Keratinocyte (primary cell): ENCODE measurements at regions not wholly inside any gene's neighbourhood (a gene's known extent, or its start where the extent isn't known, plus 50 kb on each side); places are given as distances from the start of the nearest gene placed in this dataset.

Source experiments
- DNase-seq: peaks from one replicate; pipeline ENCODE4 v3.0.0-alpha.2; 2011; ENCODE audit warnings: low read depth, missing footprints, low spot score
- FAIRE-seq: peaks from 2 replicates; lab custom pipeline; 2011; peaks lifted over from hg19 to GRCh38; lab: Jason Lieb, UNC
- H2AFZ ChIP-seq: 2 replicates; pipeline ENCODE4 v1.6.0; 2012; ENCODE audit warnings: low read length, control low read depth, inconsistent platforms; ENCODE audit not compliant: control insufficient read depth
- H3K27ac ChIP-seq: 2 replicates; pipeline ENCODE4 v1.5.1; 2011; ENCODE audit warnings: low read length; ENCODE audit not compliant: control insufficient read depth, insufficient read depth
- H3K27me3 ChIP-seq: 3 replicates; pipeline ENCODE4 v1.6.0; 2011; ENCODE audit warnings: low read length; ENCODE audit not compliant: control insufficient read depth, insufficient read depth; ENCODE audit errors: extremely low read depth
- H3K36me3 ChIP-seq, 2 experiments: 2 replicates in 1 of 2; 3 replicates in 1 of 2; pipeline ENCODE4 v1.5.1; 2011; ENCODE audit warnings: low read length in 2 of 2, mild to moderate bottlenecking in 1 of 2; ENCODE audit not compliant: control insufficient read depth in 2 of 2, insufficient read depth in 2 of 2; ENCODE audit errors: extremely low read depth in 1 of 2
- H3K4me1 ChIP-seq: 3 replicates; pipeline ENCODE4 v1.5.1; 2011; ENCODE audit warnings: low read length; ENCODE audit not compliant: control insufficient read depth, insufficient read depth; ENCODE audit errors: extremely low read depth
- H3K4me2 ChIP-seq: 3 replicates; pipeline ENCODE4 v1.6.0; 2011; ENCODE audit warnings: low read depth, low read length; ENCODE audit not compliant: control insufficient read depth, insufficient read depth; ENCODE audit errors: extremely low read depth
- H3K4me3 ChIP-seq, 3 experiments: fragments of 200-600 bp in 1 of 3; sonication (generic) in 1 of 3; 2 replicates in 2 of 3; 3 replicates in 1 of 3; pipeline ENCODE4 v1.5.1; 2011 to 2016; ENCODE audit warnings: low read length in 3 of 3, mild to moderate bottlenecking in 3 of 3, control low read depth in 2 of 3, inconsistent platforms in 1 of 3, low read depth in 1 of 3, mixed read lengths in 1 of 3, mixed run types in 1 of 3, moderate library complexity in 1 of 3; ENCODE audit not compliant: control insufficient read depth in 2 of 3, insufficient read depth in 2 of 3; ENCODE audit errors: extremely low read depth in 1 of 3
- H3K79me2 ChIP-seq: 2 replicates; pipeline ENCODE4 v1.6.0; 2012; ENCODE audit warnings: low read length; ENCODE audit not compliant: control insufficient read depth, insufficient read depth
- H3K9ac ChIP-seq: 3 replicates; pipeline ENCODE4 v1.6.0; 2011; ENCODE audit warnings: low read length; ENCODE audit not compliant: control insufficient read depth, insufficient read depth; ENCODE audit errors: extremely low read depth
- H3K9me1 ChIP-seq: 3 replicates; pipeline ENCODE4 v1.6.0; 2011; ENCODE audit warnings: low read length; ENCODE audit not compliant: control insufficient read depth, insufficient read depth; ENCODE audit errors: extremely low read depth
- H3K9me3 ChIP-seq: 2 replicates; pipeline ENCODE4 v1.5.1; 2012; ENCODE audit warnings: low read depth, low read length; ENCODE audit not compliant: control insufficient read depth
- H4K20me1 ChIP-seq: 3 replicates; pipeline ENCODE4 v1.6.0; 2011; ENCODE audit warnings: low read length; ENCODE audit not compliant: control insufficient read depth, insufficient read depth; ENCODE audit errors: extremely low read depth
- CTCF ChIP-seq, 3 experiments: IDR thresholded peaks in 1 of 3; conservative IDR thresholded peaks in 1 of 3; optimal IDR thresholded peaks in 1 of 3; 2 replicates in 2 of 3; 3 replicates in 1 of 3; pipeline versions ENCODE3 to v1.5.1; 2011; ENCODE audit warnings: low read length in 3 of 3, mild to moderate bottlenecking in 3 of 3, moderate library complexity in 2 of 3, control low read depth in 1 of 3, inconsistent platforms in 1 of 3; ENCODE audit not compliant: insufficient read depth in 2 of 3; ENCODE audit errors: extremely low read depth in 1 of 3
- EZH2 ChIP-seq: IDR thresholded peaks from one replicate; pipeline ENCODE4 v1.6.1; 2012; ENCODE audit warnings: inconsistent platforms, mild to moderate bottlenecking, low read length, moderate library complexity
- dilution Hi-C: fragments of 300-500 bp; cut with MboI; formaldehyde crosslinking; loops from one replicate; pipeline ENCODE4 v1.7.0; 2020; ENCODE audit warnings: low sequenced_read_pairs; ENCODE audit not compliant: extremely low pct_ligation_motif_present

- dilution Hi-C loops: no loop called here
Observed at GRCh38 chrX:22467571-22467970, 194.9 kb downstream of the CBLL2 start.

GRCh38 chrX:22481436-22481835, 208.7 kb downstream of the CBLL2 start:
- H4K20me1 ChIP-seq: no peaks in the 10 kb centered on the region
- dilution Hi-C loops: no loop called here
- H3K9ac ChIP-seq: no peak overlapping the region

More at GRCh38 chrX:22467571-22467970, 194.9 kb downstream of the CBLL2 start:
- no peaks in the 10 kb centered on the region for H3K27me3 ChIP-seq
- H3K9ac ChIP-seq: no peak overlapping the region
- no peak overlapping the region for H3K4me3 ChIP-seq
- TF ChIP-seq EZH2 (no peak), CTCF (optimal IDR thresholded peaks at IDR 0.05 in 1 of 3, IDR thresholded peaks at IDR 0.05 in 1 of 3, conservative IDR thresholded peaks at IDR 0.05 in 1 of 3; ENCODE audit: extremely low read depth in 1 of 3, insufficient read depth in 2 of 3, low read length in 3 of 3) (no peak)
- H3K27ac ChIP-seq: no peak overlapping the region
- H3K9me3 ChIP-seq: no peaks in the 10 kb centered on the region
- no peak for DNase-seq
- H3K4me1 ChIP-seq: no peaks in the 10 kb centered on the region
- H3K4me2 ChIP-seq: no peak overlapping the region
- no peaks in the 10 kb centered on the region for H3K36me3 ChIP-seq
- no peak for FAIRE-seq
- H3K9me1 ChIP-seq: no peaks in the 10 kb centered on the region
- no peak overlapping the region for H2AFZ ChIP-seq
- H3K79me2 ChIP-seq: no peaks in the 10 kb centered on the region
- H4K20me1 ChIP-seq: no peaks in the 10 kb centered on the region

More at GRCh38 chrX:22481436-22481835, 208.7 kb downstream of the CBLL2 start:
- DNase-seq (no peak), FAIRE-seq (no peak)
- H3K36me3 ChIP-seq: no peaks in the 10 kb centered on the region
- no peak overlapping the region for H3K4me2 ChIP-seq
- H3K9me3 ChIP-seq: no peaks in the 10 kb centered on the region
- no peak overlapping the region for H3K27ac ChIP-seq
- H3K4me1 ChIP-seq: no peaks in the 10 kb centered on the region
- no peak overlapping the region for H2AFZ ChIP-seq
- H3K79me2 ChIP-seq: no peaks in the 10 kb centered on the region
- TF ChIP-seq CTCF (optimal IDR thresholded peaks at IDR 0.05 in 1 of 3, IDR thresholded peaks at IDR 0.05 in 1 of 3, conservative IDR thresholded peaks at IDR 0.05 in 1 of 3; ENCODE audit: extremely low read depth in 1 of 3, insufficient read depth in 2 of 3, low read length in 3 of 3): no peak
- TF ChIP-seq EZH2: no peak
- no peaks in the 10 kb centered on the region for H3K9me1 ChIP-seq
- H3K27me3 ChIP-seq: no peaks in the 10 kb centered on the region
- H3K4me3 ChIP-seq: no peak overlapping the region
